ENCODE measurements at regions not wholly inside any gene's neighbourhood (a gene's known extent, or its start where the extent isn't known, plus 50 kb on each side); places are given as distances from the start of the nearest gene placed in this dataset.

- no peak overlapping the region for H3K4me3 ChIP-seq (ENCODE audit: low read depth, low read length, poor library complexity, severe bottlenecking)
- no peak overlapping the region for H2AFZ ChIP-seq (ENCODE audit: low read length)
- no peak overlapping the region for H3K9ac ChIP-seq (ENCODE audit: low read length)
- no peaks in the 10 kb centered on the region for H3K36me3 ChIP-seq (ENCODE audit: insufficient read depth, low read length)
- H3K4me1 ChIP-seq (ENCODE audit: insufficient read depth, low read length, severe bottlenecking), result no peaks in the 10 kb centered on the region
- H3K9me2 ChIP-seq (ENCODE audit: low read depth, low read length), result no peaks in the 10 kb centered on the region
- H3F3A ChIP-seq (ENCODE audit: insufficient read depth, low read length), result no peaks in the 10 kb centered on the region
- H3K79me2 ChIP-seq (ENCODE audit: insufficient read depth, low read length), result no peaks in the 10 kb centered on the region
- H3K27ac ChIP-seq (ENCODE audit: low read depth, low read length, poor library complexity, severe bottlenecking), result no peak overlapping the region
- no peaks in the 10 kb centered on the region for H4K20me1 ChIP-seq (ENCODE audit: insufficient read depth, low read length)
- no peaks in the 10 kb centered on the region for H3K9me3 ChIP-seq (ENCODE audit: low read length)
- no peak overlapping the region for H3K4me2 ChIP-seq (ENCODE audit: low read length)
- TF ChIP-seq CTCF (IDR thresholded peaks at IDR 0.05; ENCODE audit: low read length) (no peak), EZH2 (IDR thresholded peaks at IDR 0.05; ENCODE audit: borderline replicate concordance, low read length) (no peak)
- H3K27me3 ChIP-seq (ENCODE audit: insufficient read depth, low read length), result no peaks in the 10 kb centered on the region
Observed at GRCh38 chr6:122187186-122187585, 212.3 kb upstream of the HSF2 start.

GRCh38 chr6:122198922-122199321 is 200.5 kb upstream of the HSF2 start:
- Histone ChIP-seq H2AFZ (ENCODE audit: low read length) (no peak overlapping the region), H3K4me3 (ENCODE audit: low read depth, low read length, poor library complexity, severe bottlenecking) (no peak overlapping the region), H3K9me2 (ENCODE audit: low read depth, low read length) (no peaks in the 10 kb centered on the region), H3K4me2 (ENCODE audit: low read length) (no peak overlapping the region), H3K4me1 (ENCODE audit: insufficient read depth, low read length, severe bottlenecking) (no peaks in the 10 kb centered on the region), H3F3A (ENCODE audit: insufficient read depth, low read length) (no peaks in the 10 kb centered on the region), H3K36me3 (ENCODE audit: insufficient read depth, low read length) (no peaks in the 10 kb centered on the region), H3K27me3 (ENCODE audit: insufficient read depth, low read length) (no peaks in the 10 kb centered on the region), H4K20me1 (ENCODE audit: insufficient read depth, low read length) (no peaks in the 10 kb centered on the region), H3K9me3 (ENCODE audit: low read length) (no peaks in the 10 kb centered on the region), H3K27ac (ENCODE audit: low read depth, low read length, poor library complexity, severe bottlenecking) (no peak overlapping the region), H3K79me2 (ENCODE audit: insufficient read depth, low read length) (no peaks in the 10 kb centered on the region), H3K9ac (ENCODE audit: low read length) (no peak overlapping the region)
- TF ChIP-seq EZH2 (IDR thresholded peaks at IDR 0.05; ENCODE audit: borderline replicate concordance, low read length) (no peak), CTCF (IDR thresholded peaks at IDR 0.05; ENCODE audit: low read length) (no peak)

- H3F3A ChIP-seq (ENCODE audit: insufficient read depth, low read length), result no peaks in the 10 kb centered on the region
- no peaks in the 10 kb centered on the region for H4K20me1 ChIP-seq (ENCODE audit: insufficient read depth, low read length)
- no peak overlapping the region for H3K4me3 ChIP-seq (ENCODE audit: low read depth, low read length, poor library complexity, severe bottlenecking)
- TF ChIP-seq CTCF (IDR thresholded peaks at IDR 0.05; ENCODE audit: low read length), result no peak
- TF ChIP-seq EZH2 (IDR thresholded peaks at IDR 0.05; ENCODE audit: borderline replicate concordance, low read length), result no peak
- H3K9ac ChIP-seq (ENCODE audit: low read length), result no peak overlapping the region
- H3K9me2 ChIP-seq (ENCODE audit: low read depth, low read length), result no peaks in the 10 kb centered on the region
- H3K27me3 ChIP-seq (ENCODE audit: insufficient read depth, low read length), result no peaks in the 10 kb centered on the region
- H3K4me2 ChIP-seq (ENCODE audit: low read length), result no peak overlapping the region
- no peaks in the 10 kb centered on the region for H3K79me2 ChIP-seq (ENCODE audit: insufficient read depth, low read length)
- H3K4me1 ChIP-seq (ENCODE audit: insufficient read depth, low read length, severe bottlenecking), result no peaks in the 10 kb centered on the region
- no peak overlapping the region for H3K27ac ChIP-seq (ENCODE audit: low read depth, low read length, poor library complexity, severe bottlenecking)
- H3K36me3 ChIP-seq (ENCODE audit: insufficient read depth, low read length), result no peaks in the 10 kb centered on the region
- H3K9me3 ChIP-seq (ENCODE audit: low read length), result no peaks in the 10 kb centered on the region
- H2AFZ ChIP-seq (ENCODE audit: low read length), result no peak overlapping the region
Observed at GRCh38 chr6:122200440-122200839, 199.0 kb upstream of the HSF2 start.

Measured in OCI-LY1 (cell line).